GM18502 (cell line): ENCODE measurements at regions not wholly inside any gene's neighbourhood (a gene's known extent, or its start where the extent isn't known, plus 50 kb on each side); places are given as distances from the start of the nearest gene placed in this dataset.

Experiments
- ATAC-seq: cut with Tn5 transposase; IDR thresholded peaks from one replicate; pipeline ENCODE4 v1.9.1; 2021; ENCODE audit warnings: mild to moderate bottlenecking; ENCODE audit not compliant: unreplicated experiment, poor library complexity

DNA sequence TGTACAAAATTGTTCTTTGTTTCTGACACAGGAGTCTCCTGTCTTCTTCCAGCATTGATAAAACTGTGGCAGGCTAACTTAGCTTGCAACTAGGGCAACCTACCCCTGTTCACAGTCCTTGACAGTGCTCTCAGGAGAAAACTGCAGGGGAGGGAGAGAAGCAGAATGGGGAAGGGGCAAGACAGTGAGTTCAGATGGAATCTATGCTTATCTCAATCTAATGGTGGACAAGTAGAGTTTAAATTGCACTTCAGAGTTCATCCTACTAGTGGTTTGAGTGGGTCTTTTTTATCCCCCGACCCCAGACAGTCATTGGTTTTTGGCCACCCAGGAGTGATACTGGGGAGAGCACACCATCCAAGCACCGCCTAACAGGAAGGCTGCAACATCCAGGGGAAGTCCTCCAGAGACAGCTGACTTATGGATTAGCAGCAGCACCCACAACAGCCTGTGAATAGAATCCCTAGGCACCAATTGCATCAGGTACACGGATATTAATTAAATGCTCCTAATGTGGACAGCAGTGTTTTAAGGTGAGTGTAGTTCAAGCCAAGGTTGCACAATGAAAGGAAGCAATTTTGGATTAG, 236.6 kb downstream of the NHLRC3 start:
- no peak for ATAC-seq

DNA sequence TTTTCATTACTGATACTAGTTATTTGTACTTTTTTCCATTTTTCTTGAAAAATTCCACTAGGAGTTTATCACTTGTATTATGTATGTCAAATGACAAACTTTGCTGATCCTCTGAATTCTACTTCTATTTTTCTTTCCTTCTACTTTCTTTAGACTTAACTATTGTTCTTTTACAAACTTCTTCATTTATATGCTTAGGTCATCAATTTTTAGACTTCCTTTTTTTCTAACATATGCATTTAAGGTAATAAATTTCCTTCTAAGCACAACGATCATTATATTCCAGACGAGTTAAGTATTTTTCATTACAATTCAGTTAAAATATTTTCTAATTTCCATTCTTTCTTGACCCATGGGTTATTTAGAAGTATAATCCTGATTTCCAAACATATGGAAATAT, 240.8 kb downstream of the NHLRC3 start:
- no peak for ATAC-seq

DNA sequence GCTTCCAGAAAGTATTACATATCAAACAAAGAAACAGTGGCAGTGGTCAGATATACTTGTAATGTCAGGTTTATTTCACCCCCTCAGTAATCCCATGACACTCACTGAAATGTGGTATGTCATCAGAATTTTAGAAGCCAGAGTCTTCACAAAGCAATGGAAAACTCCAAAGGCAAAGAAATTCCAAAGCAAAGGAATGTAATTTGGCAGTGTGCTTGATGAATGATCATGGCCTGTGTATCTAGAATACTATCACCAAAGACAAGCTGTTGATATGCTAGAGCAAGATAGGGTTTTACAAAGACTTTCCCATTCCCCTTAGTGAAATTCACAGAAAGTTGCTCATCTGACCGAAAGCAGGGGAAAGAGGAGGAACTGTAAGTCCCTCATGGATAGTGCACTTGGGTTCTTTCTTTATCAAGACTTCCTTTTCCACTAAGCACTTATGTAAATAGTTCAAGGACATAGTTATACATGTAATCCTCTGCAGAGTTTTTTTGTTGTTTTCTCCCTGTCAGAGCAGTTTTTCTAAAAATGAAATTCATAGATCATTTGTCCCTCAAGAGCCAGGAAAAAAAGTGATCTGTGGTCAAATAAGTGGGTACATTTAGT, 243.4 kb downstream of the NHLRC3 start:
- ATAC-seq = no peak

DNA sequence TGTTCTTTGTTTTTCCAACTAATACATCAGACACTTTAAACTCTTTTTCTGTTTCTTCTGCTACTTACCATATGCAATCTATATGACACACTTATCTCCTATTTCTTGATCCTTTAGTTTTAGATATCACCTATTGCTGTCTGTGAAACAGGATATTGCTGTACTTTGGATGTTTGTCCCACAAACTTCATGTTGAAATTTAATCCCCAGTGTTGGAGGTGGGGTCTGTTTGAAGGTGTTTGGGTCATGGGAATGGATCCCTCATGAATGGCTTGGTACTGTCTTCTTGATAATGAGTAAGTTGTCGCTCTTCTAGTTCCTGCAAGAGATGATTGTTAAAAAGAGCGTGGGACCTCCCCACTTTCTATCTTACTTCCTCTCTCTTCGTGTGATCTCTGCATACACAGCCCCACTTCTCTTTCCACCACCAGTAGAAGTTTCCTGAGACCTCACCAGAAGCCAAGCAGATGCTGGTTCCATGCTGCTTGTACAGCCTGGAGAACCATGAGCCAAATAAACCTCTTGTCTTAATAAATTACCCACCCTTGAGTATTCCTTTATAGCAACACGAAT, 244.2 kb downstream of the NHLRC3 start:
- ATAC-seq = peak; percentile 96

DNA sequence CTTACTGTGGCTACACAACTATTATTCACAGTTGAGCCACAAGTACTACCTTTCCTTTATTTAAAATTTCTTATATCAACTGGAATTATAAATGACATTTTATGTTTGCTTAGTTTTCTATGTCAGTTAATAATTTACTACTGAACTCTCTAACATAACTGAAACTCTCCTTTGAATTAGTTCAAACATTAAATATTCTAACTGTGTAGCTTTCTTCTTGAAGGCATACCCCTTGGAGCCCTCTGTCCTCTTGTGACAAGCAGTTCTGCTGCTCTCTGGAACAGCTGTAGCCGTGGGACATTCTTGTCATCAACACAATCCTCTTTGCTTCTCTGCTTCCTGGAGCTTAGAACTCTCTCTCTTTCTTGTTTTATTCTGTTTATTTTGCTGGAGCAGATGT, 244.8 kb downstream of the NHLRC3 start:
- ATAC-seq = no peak

DNA sequence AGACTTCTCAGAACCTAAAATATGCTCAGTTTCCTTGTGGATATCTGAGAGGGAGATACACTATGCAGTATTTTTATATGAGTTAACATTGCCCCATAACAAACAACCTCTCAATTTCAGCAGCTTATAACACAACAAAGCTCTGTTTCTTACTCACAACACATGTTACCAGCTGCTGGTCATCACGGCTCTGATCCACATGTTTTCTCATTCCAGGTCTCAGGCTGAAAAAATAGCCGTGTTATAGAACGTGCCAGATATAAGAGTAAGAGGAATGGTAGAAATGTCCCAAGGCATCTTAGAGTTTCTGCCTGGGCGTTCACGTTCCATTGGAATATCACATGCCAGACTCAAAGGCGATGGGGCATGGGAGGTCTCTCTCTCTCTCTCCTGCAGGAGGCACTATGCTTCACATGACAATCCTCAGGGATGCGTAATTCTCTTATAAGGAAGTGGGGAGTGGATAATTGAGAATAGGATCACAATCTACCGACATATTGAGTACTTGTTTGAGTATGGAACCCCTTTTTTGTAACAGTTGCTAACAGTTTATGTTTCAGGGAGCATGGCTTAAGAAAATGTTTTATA, 246.6 kb downstream of the NHLRC3 start:
- ATAC-seq = no peak
